HCT116 (cell line): ENCODE measurements at regions not wholly inside any gene's neighbourhood (a gene's known extent, or its start where the extent isn't known, plus 50 kb on each side); places are given as distances from the start of the nearest gene placed in this dataset.

Experiments
- ATAC-seq: fragments of 200-7000 bp; cut with Tn5 transposase; 2 replicates; pipeline ENCODE4 v1.9.1; 2020; ENCODE audit warnings: mild to moderate bottlenecking, moderate library complexity
- BruUV-seq: library from RNA; stranded (reverse); fragments of 400-500 nt; replicated peaks from 2 replicates; lab custom pipeline; 2021; lab: Mats Ljungman, UMichigan
- CTCF ChIA-PET: fragments of 300-600 bp; sonication (Branson Sonifier 250); formaldehyde crosslinking; loops from one replicate; lab custom pipeline; 2021; ENCODE audit warnings: antibody characterized with exemption; lab: Charles Lee
- POLR2A ChIA-PET: fragments of 300-600, 350-600 bp; sonication (Branson Sonifier 250); formaldehyde crosslinking; loops from one replicate; lab custom pipeline; 2021; ENCODE audit warnings: antibody characterized with exemption; lab: Charles Lee
- RAD21 ChIA-PET, 2 experiments: fragments of 300-600 bp; sonication (Branson Sonifier 250); formaldehyde crosslinking; loops; one replicate each; lab custom pipeline; 2023; ENCODE audit warnings: low total read pairs in 2 of 2; ENCODE audit not compliant: uncharacterized antibody in 2 of 2, unreplicated experiment in 2 of 2, low non-redundant PET in 1 of 2; lab: Charles Lee
- DNase-seq: peaks from one replicate; pipeline ENCODE4 v3.0.0-alpha.2; 2010; ENCODE audit warnings: low read depth, low spot score
- H2AFZ ChIP-seq: fragments of 200-600 bp; shearing (Covaris generic), sonication (generic); 2 replicates; pipeline ENCODE4 v1.6.1; 2017; ENCODE audit warnings: low read depth, mixed run types, mixed read lengths, antibody characterized with exemption, low read length; ENCODE audit not compliant: poor library complexity, severe bottlenecking
- H3K27ac ChIP-seq: 2 replicates; pipeline ENCODE4 v1.5.1; 2012; ENCODE audit warnings: low read depth, low read length
- H3K27me3 ChIP-seq: fragments of 200-600 bp; sonication (generic); 2 replicates; pipeline ENCODE4 v1.6.1; 2016; ENCODE audit warnings: mixed run types, low read length, mixed read lengths; ENCODE audit not compliant: insufficient read depth
- H3K36me3 ChIP-seq, 2 experiments: fragments of 200-500 bp in 1 of 2; fragments of 200-600 bp in 1 of 2; sonication (Bioruptor generic) in 1 of 2; sonication (generic) in 1 of 2; 2 replicates each; pipeline versions ENCODE4 v1.5.1 to v1.6.1; 2014 to 2016; ENCODE audit warnings: low read length in 2 of 2, inconsistent platforms in 1 of 2, mixed read lengths in 1 of 2, mixed run types in 1 of 2; ENCODE audit not compliant: insufficient read depth in 2 of 2, control insufficient read depth in 1 of 2
- H3K4me1 ChIP-seq, 2 experiments: fragments of 200-600 bp in 1 of 2; sonication (generic) in 1 of 2; 2 replicates each; pipeline versions ENCODE4 v1.5.1 to v1.6.1; 2012 to 2017; ENCODE audit warnings: low read length in 2 of 2, inconsistent platforms in 1 of 2, mild to moderate bottlenecking in 1 of 2, mixed read lengths in 1 of 2, mixed run types in 1 of 2, moderate library complexity in 1 of 2; ENCODE audit not compliant: insufficient read depth in 2 of 2, control insufficient read depth in 1 of 2
- H3K4me2 ChIP-seq: fragments of 200-600 bp; sonication (generic); 2 replicates; pipeline ENCODE4 v1.6.1; 2017; ENCODE audit warnings: mixed run types, low read length, mixed read lengths
- H3K4me3 ChIP-seq, 2 experiments: fragments of 200-600 bp in 1 of 2; sonication (generic) in 1 of 2; replicated peaks in 1 of 2; 2 replicates each; pipeline ENCODE4 v1.5.1; 2011 to 2016; ENCODE audit warnings: low read length in 2 of 2, control low read depth in 1 of 2, low read depth in 1 of 2, mild to moderate bottlenecking in 1 of 2, mixed read lengths in 1 of 2, mixed run types in 1 of 2
- H3K79me2 ChIP-seq: fragments of 200-600 bp; sonication (generic); 2 replicates; pipeline ENCODE4 v1.6.1; 2017; ENCODE audit warnings: mild to moderate bottlenecking, mixed run types, low read length, moderate library complexity, mixed read lengths; ENCODE audit not compliant: insufficient read depth
- H3K9ac ChIP-seq: fragments of 200-600 bp; sonication (generic); 2 replicates; pipeline ENCODE4 v1.6.1; 2016; ENCODE audit warnings: low read length, mixed read lengths
- H3K9me2 ChIP-seq: fragments of 200-600 bp; sonication (generic), shearing (Covaris generic); 2 replicates; pipeline ENCODE4 v1.6.1; 2017; ENCODE audit warnings: mixed run types, mild to moderate bottlenecking, moderate library complexity; ENCODE audit not compliant: insufficient read depth
- H3K9me3 ChIP-seq, 2 experiments: fragments of 200-500 bp in 1 of 2; fragments of 200-600 bp in 1 of 2; sonication (Bioruptor generic) in 1 of 2; sonication (generic) in 1 of 2; 2 replicates each; pipeline ENCODE4 v1.6.1; 2014 to 2017; ENCODE audit warnings: low read length in 2 of 2, mixed read lengths in 2 of 2, inconsistent platforms in 1 of 2, low read depth in 1 of 2, mild to moderate bottlenecking in 1 of 2, mixed run types in 1 of 2, moderate library complexity in 1 of 2; ENCODE audit not compliant: control insufficient read depth in 1 of 2, insufficient read depth in 1 of 2
- H4K20me1 ChIP-seq: fragments of 200-600 bp; sonication (generic), shearing (Covaris generic); 2 replicates; pipeline ENCODE4 v1.6.1; 2017; ENCODE audit warnings: mixed run types, mild to moderate bottlenecking, moderate library complexity; ENCODE audit not compliant: insufficient read depth
- CBX3 ChIP-seq: IDR thresholded peaks from 2 replicates; pipeline ENCODE4 v1.6.1; 2012; ENCODE audit warnings: low read depth
- CEBPB ChIP-seq: IDR thresholded peaks from 2 replicates; pipeline ENCODE4 v1.6.1; 2012; ENCODE audit warnings: low read depth
- CTCF ChIP-seq, 3 experiments: fragments of 200-600 bp in 1 of 3; sonication (generic) in 1 of 3; IDR thresholded peaks in 2 of 3; conservative IDR thresholded peaks in 1 of 3; 2 replicates each; pipeline ENCODE4 v1.5.1; 2012 to 2017; ENCODE audit warnings: low read depth in 2 of 3, low read length in 2 of 3, antibody characterized with exemption in 1 of 3, borderline replicate concordance in 1 of 3, control low read depth in 1 of 3, mild to moderate bottlenecking in 1 of 3, mixed read lengths in 1 of 3, mixed run types in 1 of 3, moderate library complexity in 1 of 3; ENCODE audit not compliant: insufficient read depth in 1 of 3
- EGR1 ChIP-seq: IDR thresholded peaks from 2 replicates; pipeline ENCODE4 v1.6.1; 2012; ENCODE audit warnings: low read depth
- EZH2 ChIP-seq: fragments of 200-600 bp; sonication (generic); IDR thresholded peaks from 2 replicates; pipeline ENCODE4 v1.6.1; 2017; ENCODE audit warnings: antibody characterized with exemption, mixed run types
- JUND ChIP-seq: IDR thresholded peaks from 2 replicates; pipeline ENCODE4 v1.6.1; 2012
- RAD21 ChIP-seq: IDR thresholded peaks from 2 replicates; pipeline ENCODE4 v1.6.1; 2012; ENCODE audit warnings: low read depth, mild to moderate bottlenecking
- SIN3A ChIP-seq: IDR thresholded peaks from 2 replicates; pipeline ENCODE4 v1.6.1; 2012; ENCODE audit warnings: low read depth
- SP1 ChIP-seq: IDR thresholded peaks from 2 replicates; pipeline ENCODE4 v1.6.1; 2012; ENCODE audit warnings: low read depth
- SRF ChIP-seq: IDR thresholded peaks from 2 replicates; pipeline ENCODE4 v1.6.1; 2012; ENCODE audit warnings: low read depth
- YY1 ChIP-seq: IDR thresholded peaks from 2 replicates; pipeline ENCODE4 v1.6.1; 2011; ENCODE audit warnings: low read length, low read depth, moderate library complexity, mild to moderate bottlenecking; ENCODE audit not compliant: insufficient replicate concordance; ENCODE audit errors: extremely low read depth
- ZFX ChIP-seq: fragments of 450-650 bp; IDR thresholded peaks from 2 replicates; pipeline ENCODE4 v1.6.1; 2017
- ZNF274 ChIP-seq: fragments of 200-500 bp; sonication (Bioruptor generic); IDR thresholded peaks from 2 replicates; pipeline ENCODE4 v1.6.1; 2014; ENCODE audit warnings: mild to moderate bottlenecking, low read depth, low read length, inconsistent platforms
- intact Hi-C: fragments of 100-400 bp; cut with micrococcal nuclease; formaldehyde crosslinking; loops from 2 replicates; pipeline ENCODE4 v1.10.0; 2022

- Histone ChIP-seq H3K9ac (no peak overlapping the region), H3K36me3 (no peaks in the 10 kb centered on the region), H4K20me1 (no peaks in the 10 kb centered on the region), H3K27ac (no peak overlapping the region), H3K4me3 (no peak overlapping the region), H3K4me1 (no peaks in the 10 kb centered on the region), H3K4me2 (no peak overlapping the region), H3K79me2 (no peaks in the 10 kb centered on the region), H3K9me2 (no peaks in the 10 kb centered on the region), H3K9me3 (no peaks in the 10 kb centered on the region), H2AFZ (no peak overlapping the region), H3K27me3 (no peaks in the 10 kb centered on the region)
- no peak for DNase-seq
- intact Hi-C loops: no loop called here
- BruUV-seq: no TSS peak
- TF ChIP-seq YY1 (no peak), CBX3 (no peak), SP1 (no peak), JUND (no peak), ZNF274 (no peak), SRF (no peak), ZFX (no peak), RAD21 (no peak), SIN3A (no peak), EGR1 (no peak), EZH2 (no peak), CEBPB (no peak), CTCF (IDR thresholded peaks at IDR 0.05 in 2 of 3, conservative IDR thresholded peaks at IDR 0.05 in 1 of 3; ENCODE audit: borderline replicate concordance in 1 of 3, insufficient read depth in 1 of 3, low read depth in 2 of 3, low read length in 2 of 3) (no peak)
- no peak for ATAC-seq
- CTCF ChIA-PET: no interaction called here
- RAD21 ChIA-PET: no interaction called here
- POLR2A ChIA-PET: no interaction called here
Measured at GRCh38 chrX:8043121-8043520, 115.9 kb upstream of the PNPLA4 start.
